Tibial nerve (tissue), 4 donors: ENCODE measurements at regions not wholly inside any gene's neighbourhood (a gene's known extent, or its start where the extent isn't known, plus 50 kb on each side); places are given as distances from the start of the nearest gene placed in this dataset.

Source experiments
- DNase-seq, 2 donors: peaks; one replicate each; pipeline ENCODE4 v3.0.0-alpha.2; 2019; ENCODE audit warnings: low spot score in 2 of 2
- H3K27ac ChIP-seq, 4 donors: fragments of 200-600 bp; sonication (generic) in 3 of 4; one replicate each; pipeline ENCODE4 v1.5.1; 2017 to 2019; ENCODE audit warnings: mild to moderate bottlenecking in 1 of 4
- H3K27me3 ChIP-seq, 2 donors: fragments of 200-600 bp; sonication (generic) in 1 of 2; one replicate each; pipeline versions ENCODE4 v1.5.1 to v1.6.0; 2017 to 2019
- H3K36me3 ChIP-seq, 3 donors: fragments of 200-600 bp; sonication (generic); one replicate each; pipeline ENCODE4 v1.5.1; 2018 to 2019
- H3K4me1 ChIP-seq, 4 donors: fragments of 200-600 bp; sonication (generic) in 3 of 4; one replicate each; pipeline ENCODE4 v1.5.1; 2017 to 2019
- H3K4me3 ChIP-seq, 4 donors: fragments of 200-600 bp; sonication (generic) in 3 of 4; one replicate each; pipeline ENCODE4 v1.5.1; 2017 to 2019; ENCODE audit warnings: mild to moderate bottlenecking in 1 of 4, moderate library complexity in 1 of 4
- H3K9me3 ChIP-seq, 4 donors: fragments of 200-600 bp; sonication (generic) in 3 of 4; one replicate each; pipeline ENCODE4 v1.5.1; 2017 to 2019
- CTCF ChIP-seq, 5 experiments: fragments of 200-600 bp in 3 of 5; fragments of 450-650 bp in 2 of 5; sonication (generic) in 3 of 5; IDR thresholded peaks; one replicate each; pipeline ENCODE4 v1.5.1; 2016 to 2019; ENCODE audit warnings: antibody characterized with exemption in 5 of 5, mild to moderate bottlenecking in 3 of 5, moderate library complexity in 2 of 5
- EP300 ChIP-seq, 2 donors: sonication (generic); formaldehyde crosslinking; IDR thresholded peaks; one replicate each; pipeline ENCODE4 v1.6.1; 2017; ENCODE audit warnings: antibody characterized with exemption in 2 of 2, mild to moderate bottlenecking in 1 of 2
- POLR2A ChIP-seq, 2 donors: fragments of 450-650 bp; IDR thresholded peaks; one replicate each; pipeline ENCODE4 v1.6.1; 2017; ENCODE audit warnings: antibody characterized with exemption in 2 of 2, mild to moderate bottlenecking in 2 of 2, moderate library complexity in 2 of 2
- WGBS, 2 donors: methylation state at CpG; one replicate each; pipeline ENCODE4 v1.1.5; 2018; 5-methylcytosine and 5-hydroxymethylcytosine counted together

DNA sequence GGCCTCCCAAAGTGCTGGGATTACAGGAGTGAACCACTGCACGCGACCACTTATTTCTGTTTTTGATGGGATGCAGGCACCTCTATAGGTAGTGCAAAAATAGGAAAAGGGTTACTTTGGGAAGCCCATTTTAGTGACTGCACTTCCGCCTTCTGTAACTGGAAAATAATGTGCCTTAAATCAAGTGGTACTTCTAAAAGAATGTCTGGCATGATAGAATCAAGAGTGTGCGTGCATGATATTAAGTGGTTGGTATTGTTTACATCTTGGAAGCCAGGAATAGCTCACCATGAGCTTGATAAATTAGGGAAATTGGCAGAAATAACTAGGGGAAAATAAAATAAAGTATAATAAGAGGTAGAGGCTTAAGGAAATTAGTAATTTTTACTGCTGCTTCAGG, 1067.0 kb downstream of the ADGRL2 start:
- Histone ChIP-seq H3K27me3 (no peaks in the 10 kb centered on the region), H3K36me3 (no peaks in the 10 kb centered on the region), H3K4me1 (no peaks in the 10 kb centered on the region), H3K27ac (no peak overlapping the region), H3K4me3 (no peak overlapping the region), H3K9me3 (no peaks in the 10 kb centered on the region)
- 82 to 88% methylated on average over 4 of the region's 4 CpGs for WGBS, 2 donors
- no peak for TF ChIP-seq EP300 (IDR thresholded peaks at IDR 0.05)
- no peak for TF ChIP-seq CTCF (IDR thresholded peaks at IDR 0.05)
- no peak for TF ChIP-seq POLR2A (IDR thresholded peaks at IDR 0.05)
- DNase-seq, result no peak

DNA sequence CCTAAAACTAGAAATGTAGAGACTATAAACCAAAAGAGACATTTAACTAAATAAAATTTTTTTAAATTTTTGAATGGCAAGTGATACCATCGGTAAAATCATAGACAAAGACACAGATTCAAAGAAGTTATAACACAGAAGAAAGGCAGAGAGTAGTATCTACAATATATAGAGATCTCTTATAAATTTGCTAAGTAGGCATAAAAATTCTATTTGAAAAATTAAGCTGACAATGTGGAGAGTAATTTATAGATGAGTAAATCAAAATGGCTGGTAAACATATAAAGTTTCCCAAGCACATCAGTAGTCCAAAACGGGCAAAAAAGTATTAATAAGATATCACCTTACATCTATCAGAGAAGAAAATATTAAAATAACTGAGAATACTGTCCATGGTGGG, 1061.0 kb downstream of the ADGRL2 start:
- no peaks in the 10 kb centered on the region for H3K4me1 ChIP-seq
- no peak overlapping the region for H3K4me3 ChIP-seq
- WGBS, 2 donors, result 87 to 97% methylated on average over 2 of the region's 2 CpGs
- no peak overlapping the region for H3K27ac ChIP-seq
- no peaks in the 10 kb centered on the region for H3K36me3 ChIP-seq
- H3K27me3 ChIP-seq, result no peaks in the 10 kb centered on the region
- no peaks in the 10 kb centered on the region for H3K9me3 ChIP-seq
- TF ChIP-seq EP300 (IDR thresholded peaks at IDR 0.05) (no peak), CTCF (IDR thresholded peaks at IDR 0.05) (no peak), POLR2A (IDR thresholded peaks at IDR 0.05) (no peak)
- DNase-seq, result no peak

DNA sequence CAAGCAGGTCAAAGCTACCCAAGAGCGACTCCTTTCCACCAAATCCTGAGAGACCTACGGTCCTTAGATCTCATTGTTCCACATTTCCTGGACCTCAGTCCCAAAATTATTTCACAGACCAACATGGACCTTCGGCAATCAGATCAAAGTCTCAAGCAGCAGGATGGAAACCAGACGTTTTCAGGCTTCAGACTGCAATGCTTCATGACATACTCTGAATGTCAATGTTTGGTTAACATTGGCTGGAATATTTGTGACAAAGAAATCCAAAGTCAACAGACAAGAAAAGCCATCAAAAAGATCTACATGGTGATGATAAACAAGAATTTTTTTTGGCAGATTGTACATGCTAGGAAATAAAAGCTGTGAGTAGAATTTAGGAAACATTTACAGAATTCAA, 1057.3 kb downstream of the ADGRL2 start:
- Histone ChIP-seq H3K27me3 (no peaks in the 10 kb centered on the region), H3K9me3 (no peaks in the 10 kb centered on the region), H3K4me3 (no peak overlapping the region), H3K4me1 (no peaks in the 10 kb centered on the region), H3K27ac (no peak overlapping the region), H3K36me3 (no peaks in the 10 kb centered on the region)
- DNase-seq, result no peak
- 39 to 48% methylated on average over 4 of the region's 4 CpGs for WGBS, 2 donors
- no peak for TF ChIP-seq EP300 (IDR thresholded peaks at IDR 0.05)
- no peak for TF ChIP-seq CTCF (IDR thresholded peaks at IDR 0.05)
- TF ChIP-seq POLR2A (IDR thresholded peaks at IDR 0.05), result no peak

DNA sequence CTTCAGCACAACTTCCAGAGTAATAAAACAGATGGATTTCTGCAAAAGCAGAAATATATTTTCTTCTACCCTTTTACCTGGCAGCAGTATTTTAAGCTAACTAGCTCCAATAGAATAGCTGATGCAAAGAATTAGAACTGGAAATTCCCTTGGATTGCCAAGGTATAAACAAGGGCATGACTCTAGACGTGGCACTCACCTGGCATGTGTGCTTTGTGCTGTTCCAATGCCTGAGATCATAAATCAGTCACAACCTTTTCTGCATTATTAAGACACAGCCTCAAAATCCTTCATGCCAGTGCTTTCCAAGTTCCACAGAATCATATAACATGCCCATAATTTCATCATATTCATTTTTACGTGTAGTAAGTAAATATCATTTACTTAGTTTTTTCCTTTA, 1048.7 kb downstream of the ADGRL2 start:
- 71 to 75% methylated on average over 2 of the region's 2 CpGs for WGBS, 2 donors
- no peak overlapping the region for H3K4me3 ChIP-seq
- no peak overlapping the region for H3K27ac ChIP-seq
- DNase-seq, result no peak
- no peaks in the 10 kb centered on the region for H3K4me1 ChIP-seq
- no peak for TF ChIP-seq CTCF (IDR thresholded peaks at IDR 0.05)
- TF ChIP-seq EP300 (IDR thresholded peaks at IDR 0.05), result no peak
- no peak for TF ChIP-seq POLR2A (IDR thresholded peaks at IDR 0.05)
- no peaks in the 10 kb centered on the region for H3K27me3 ChIP-seq
- H3K36me3 ChIP-seq, result no peaks in the 10 kb centered on the region
- no peaks in the 10 kb centered on the region for H3K9me3 ChIP-seq

DNA sequence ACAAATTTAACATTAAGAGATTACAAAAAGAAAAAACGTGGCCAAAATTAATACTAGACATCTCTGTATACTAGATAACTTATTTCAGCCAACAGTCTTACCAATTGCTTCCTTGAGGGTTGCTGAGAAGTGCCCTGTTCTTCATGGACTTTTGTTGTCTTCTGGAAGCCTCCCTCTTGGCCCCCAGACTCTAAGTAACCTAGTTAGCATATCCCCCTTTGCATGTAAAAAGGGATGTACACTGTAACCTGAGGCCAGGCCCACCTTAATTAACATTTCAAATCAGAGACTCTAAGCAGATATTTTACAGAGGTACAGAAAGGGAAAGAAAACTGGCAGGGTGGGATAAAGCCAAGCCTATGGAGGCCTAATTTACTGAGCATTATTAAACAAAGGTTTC, 1047.3 kb downstream of the ADGRL2 start:
- no peak for TF ChIP-seq CTCF (IDR thresholded peaks at IDR 0.05)
- no peak for TF ChIP-seq EP300 (IDR thresholded peaks at IDR 0.05)
- TF ChIP-seq POLR2A (IDR thresholded peaks at IDR 0.05), result no peak
- Histone ChIP-seq H3K27ac (no peak overlapping the region), H3K27me3 (no peaks in the 10 kb centered on the region), H3K9me3 (no peaks in the 10 kb centered on the region), H3K4me1 (no peaks in the 10 kb centered on the region), H3K36me3 (no peaks in the 10 kb centered on the region), H3K4me3 (no peak overlapping the region)
- no peak for DNase-seq
- WGBS, 2 donors, result 64 to 66% methylated on average over 1 of the region's 1 CpG
